ENCODE measurements at regions not wholly inside any gene's neighbourhood (a gene's known extent, or its start where the extent isn't known, plus 50 kb on each side); places are given as distances from the start of the nearest gene placed in this dataset.

GRCh38 chr12:39043424-39043822 lies 138.0 kb upstream of the CPNE8 start:
- no peaks in the 10 kb centered on the region for H3K4me1 Mint-ChIP-seq
- DNase-seq (ENCODE audit: low spot score in 2 of 2) (no peak), ATAC-seq (no peak)
- H3K36me3 Mint-ChIP-seq, result no peaks in the 10 kb centered on the region
- H3K27ac Mint-ChIP-seq, result no peak overlapping the region
- peaks cover 4% of the 10 kb centered on the region for H3K9me3 Mint-ChIP-seq
- no peak overlapping the region for H3K4me3 Mint-ChIP-seq

- DNase-seq (ENCODE audit: low spot score in 2 of 2) (no peak), ATAC-seq (no peak)
- Mint-ChIP-seq H3K9me3 (peaks cover 4% of the 10 kb centered on the region), H3K27ac (no peak overlapping the region), H3K36me3 (no peaks in the 10 kb centered on the region), H3K4me1 (no peaks in the 10 kb centered on the region), H3K4me3 (no peak overlapping the region)
Measured at GRCh38 chr12:39040275-39040674, 134.9 kb upstream of the CPNE8 start.

DNA sequence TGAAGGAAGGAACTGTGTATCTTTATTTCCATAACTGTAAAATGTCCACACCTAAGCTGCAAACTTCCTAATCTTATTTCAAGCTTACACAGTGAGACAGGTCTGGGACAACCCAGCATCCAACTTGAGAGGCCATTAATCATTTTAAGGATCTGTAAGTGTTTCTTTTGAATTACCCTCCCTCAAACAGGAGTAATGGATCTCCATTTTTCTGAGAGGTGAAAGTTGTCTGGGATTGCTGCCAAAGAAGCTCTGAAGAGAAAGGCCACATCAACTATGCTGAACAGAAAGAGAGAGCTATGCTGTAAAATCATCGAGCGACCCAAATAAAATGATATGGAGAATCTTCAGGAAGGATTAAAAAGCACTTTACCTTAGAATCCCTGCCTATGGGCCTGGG lies 131.7 kb upstream of the CPNE8 start:
- DNase-seq (ENCODE audit: low spot score in 2 of 2), result no peak
- no peaks in the 10 kb centered on the region for H3K4me1 Mint-ChIP-seq
- H3K4me3 Mint-ChIP-seq, result no peak overlapping the region
- no peaks in the 10 kb centered on the region for H3K36me3 Mint-ChIP-seq
- H3K27ac Mint-ChIP-seq, result no peak overlapping the region
- ATAC-seq, result no peak
- no peaks in the 10 kb centered on the region for H3K9me3 Mint-ChIP-seq

DNA sequence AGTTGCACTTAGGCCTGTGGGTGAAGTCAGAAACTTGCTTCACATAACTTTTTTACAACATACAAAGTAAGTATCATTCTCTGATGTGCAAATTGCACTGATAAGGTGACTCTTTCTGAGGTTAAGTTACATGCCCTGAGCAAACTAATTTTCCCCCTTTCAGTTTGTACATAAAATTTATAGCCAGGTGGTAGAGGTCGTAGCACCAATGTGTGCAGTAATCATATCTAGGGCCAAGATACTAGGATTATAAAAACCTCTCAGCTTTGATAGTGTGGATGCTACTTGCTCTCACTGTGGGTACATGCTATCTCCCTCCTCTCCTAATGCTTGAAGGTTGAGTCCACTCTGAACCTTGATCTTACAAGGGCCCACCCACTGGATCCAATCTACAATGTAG lies 130.7 kb upstream of the CPNE8 start:
- Mint-ChIP-seq H3K27ac (no peak overlapping the region), H3K4me1 (no peaks in the 10 kb centered on the region), H3K36me3 (no peaks in the 10 kb centered on the region), H3K4me3 (no peak overlapping the region), H3K9me3 (no peaks in the 10 kb centered on the region)
- ATAC-seq (no peak), DNase-seq (ENCODE audit: low spot score in 2 of 2) (no peak)

DNA sequence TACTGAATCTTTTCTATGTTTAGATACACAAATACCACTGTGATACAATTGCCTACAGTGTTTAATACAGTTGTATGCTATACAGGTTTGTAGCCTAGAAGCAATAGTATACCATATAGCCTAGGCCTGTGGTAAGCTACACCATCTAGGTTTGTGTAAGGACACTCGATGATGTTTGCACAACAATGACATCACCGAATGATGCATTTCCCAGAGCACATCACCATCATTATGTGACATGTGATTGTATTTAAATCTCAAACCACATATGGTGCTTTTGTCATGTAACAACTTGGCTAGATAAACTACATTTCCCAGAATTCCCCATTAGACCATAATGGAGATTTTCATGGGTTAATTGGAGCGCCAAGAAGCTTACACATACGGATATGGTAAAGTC lies 128.4 kb upstream of the CPNE8 start:
- no peak for ATAC-seq
- H3K4me1 Mint-ChIP-seq, result no peaks in the 10 kb centered on the region
- no peak overlapping the region for H3K4me3 Mint-ChIP-seq
- H3K9me3 Mint-ChIP-seq, result no peaks in the 10 kb centered on the region
- H3K36me3 Mint-ChIP-seq, result no peaks in the 10 kb centered on the region
- H3K27ac Mint-ChIP-seq, result no peak overlapping the region
- no peak for DNase-seq (ENCODE audit: low spot score in 2 of 2)

DNA sequence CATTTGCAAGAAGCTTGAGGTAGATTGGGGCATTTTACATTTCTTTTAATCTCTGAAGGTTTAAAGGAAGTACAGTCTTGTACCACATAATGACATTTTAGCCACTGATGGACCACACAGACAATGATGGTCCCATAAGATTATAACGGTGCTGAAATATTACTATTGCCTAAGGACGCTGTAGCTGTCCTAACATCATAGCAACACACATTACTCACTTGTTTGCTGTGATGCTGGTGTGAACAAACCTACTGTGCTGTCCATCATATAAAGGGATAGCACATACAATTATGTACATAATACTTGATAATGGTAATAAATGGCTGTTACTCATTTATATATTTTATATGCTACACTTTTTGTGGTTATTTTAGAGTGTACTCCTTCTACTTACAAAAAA lies 127.1 kb upstream of the CPNE8 start:
- Mint-ChIP-seq H3K4me3 (no peak overlapping the region), H3K4me1 (no peaks in the 10 kb centered on the region), H3K36me3 (no peaks in the 10 kb centered on the region), H3K9me3 (peaks cover 4% of the 10 kb centered on the region), H3K27ac (no peak overlapping the region)
- DNase-seq (ENCODE audit: low spot score in 2 of 2) (no peak), ATAC-seq (no peak)

DNA sequence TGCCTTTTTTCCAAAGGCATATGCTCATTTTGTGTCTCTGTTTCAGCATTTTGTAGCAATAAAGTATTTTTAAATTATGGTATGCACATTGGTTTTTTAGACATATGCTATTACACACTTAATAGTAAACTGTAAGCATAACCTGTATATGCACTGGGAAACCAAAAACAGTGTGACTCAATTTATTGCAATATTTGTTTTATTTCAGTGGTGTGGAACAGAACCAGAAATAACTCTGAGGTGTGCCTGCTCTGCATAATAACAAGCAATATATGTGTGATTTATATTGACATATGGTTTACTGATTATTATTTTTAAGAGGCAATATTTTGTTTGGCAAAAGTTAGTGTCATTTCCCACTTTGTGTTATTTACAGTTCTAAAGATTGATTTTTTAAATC lies 126.6 kb upstream of the CPNE8 start:
- Mint-ChIP-seq H3K36me3 (no peaks in the 10 kb centered on the region), H3K4me1 (no peaks in the 10 kb centered on the region), H3K27ac (no peak overlapping the region), H3K9me3 (peaks cover 4% of the 10 kb centered on the region), H3K4me3 (no peak overlapping the region)
- no peak for ATAC-seq
- DNase-seq (ENCODE audit: low spot score in 2 of 2), result no peak

DNA sequence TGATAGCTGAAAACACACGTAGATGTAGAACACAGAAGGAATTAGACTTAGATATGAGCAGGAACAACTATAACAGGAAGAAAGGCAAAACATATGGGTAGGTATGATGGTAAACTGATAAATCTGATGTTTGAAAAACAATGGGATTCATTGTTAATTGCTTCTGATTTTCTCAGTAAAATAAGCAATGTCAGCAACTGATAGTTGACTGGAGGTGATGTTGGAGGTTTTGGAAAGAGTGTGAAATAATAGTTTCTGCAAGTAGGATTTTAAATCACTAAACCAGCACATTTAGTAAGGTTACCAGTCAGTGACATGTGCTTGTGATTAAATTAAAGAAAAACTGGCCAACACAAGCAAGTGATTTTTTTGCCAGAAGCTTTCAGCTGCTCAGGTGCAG lies 123.0 kb upstream of the CPNE8 start:
- Mint-ChIP-seq H3K27ac (no peak overlapping the region), H3K4me3 (no peak overlapping the region), H3K9me3 (peaks cover 4% of the 10 kb centered on the region), H3K4me1 (no peaks in the 10 kb centered on the region), H3K36me3 (no peaks in the 10 kb centered on the region)
- no peak for ATAC-seq
- DNase-seq (ENCODE audit: low spot score in 2 of 2), result no peak

- Mint-ChIP-seq H3K4me3 (no peak overlapping the region), H3K27ac (no peak overlapping the region), H3K9me3 (peaks cover 9% of the 10 kb centered on the region), H3K4me1 (no peaks in the 10 kb centered on the region), H3K36me3 (no peaks in the 10 kb centered on the region)
- ATAC-seq (no peak), DNase-seq (ENCODE audit: low spot score in 2 of 2) (no peak)
Measured at GRCh38 chr12:39012870-39013269, 107.5 kb upstream of the CPNE8 start.

- H3K9me3 Mint-ChIP-seq, result peaks cover 9% of the 10 kb centered on the region
- no peak overlapping the region for H3K4me3 Mint-ChIP-seq
- no peak for DNase-seq (ENCODE audit: low spot score in 2 of 2)
- no peak for ATAC-seq
- H3K27ac Mint-ChIP-seq, result no peak overlapping the region
- H3K36me3 Mint-ChIP-seq, result no peaks in the 10 kb centered on the region
- no peaks in the 10 kb centered on the region for H3K4me1 Mint-ChIP-seq
Measured at GRCh38 chr12:39011166-39011565, 105.8 kb upstream of the CPNE8 start.

DNA sequence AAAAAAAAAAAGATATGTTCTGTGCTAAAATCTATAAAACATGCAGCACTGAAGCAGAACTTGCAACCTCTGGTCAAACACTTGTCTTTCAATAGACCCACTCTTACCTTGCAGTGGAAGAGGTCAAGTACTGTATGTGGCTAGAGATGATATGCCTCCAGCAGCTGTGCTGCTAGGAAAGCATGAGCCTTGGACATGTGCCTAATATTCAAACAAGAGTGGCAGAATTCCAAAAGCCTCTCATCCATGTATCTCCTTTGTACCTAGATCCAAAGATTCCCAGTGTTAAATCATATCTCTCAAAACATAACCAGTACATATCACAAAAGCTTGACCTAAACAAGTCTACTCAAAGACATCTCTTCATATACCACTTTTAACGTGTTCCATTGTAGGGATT lies 105.0 kb upstream of the CPNE8 start:
- ATAC-seq (no peak), DNase-seq (ENCODE audit: low spot score in 2 of 2) (no peak)
- peaks cover 11% of the 10 kb centered on the region for H3K9me3 Mint-ChIP-seq
- no peak overlapping the region for H3K4me3 Mint-ChIP-seq
- H3K36me3 Mint-ChIP-seq, result no peaks in the 10 kb centered on the region
- H3K4me1 Mint-ChIP-seq, result no peaks in the 10 kb centered on the region
- no peak overlapping the region for H3K27ac Mint-ChIP-seq

- ATAC-seq, result no peak
- no peak overlapping the region for H3K4me3 Mint-ChIP-seq
- H3K4me1 Mint-ChIP-seq, result no peaks in the 10 kb centered on the region
Measured at GRCh38 chr12:39007619-39008018, 102.2 kb upstream of the CPNE8 start.

GRCh38 chr12:39006286-39006685 lies 100.9 kb upstream of the CPNE8 start:
- no peak for ATAC-seq
- DNase-seq (ENCODE audit: low spot score in 2 of 2), result no peak
- Mint-ChIP-seq H3K4me1 (no peaks in the 10 kb centered on the region), H3K9me3 (peaks cover 2% of the 10 kb centered on the region), H3K4me3 (no peak overlapping the region), H3K36me3 (no peaks in the 10 kb centered on the region), H3K27ac (no peak overlapping the region)

More at GRCh38 chr12:39007619-39008018, 102.2 kb upstream of the CPNE8 start:
- Mint-ChIP-seq H3K36me3 (no peaks in the 10 kb centered on the region), H3K9me3 (peaks cover 4% of the 10 kb centered on the region), H3K27ac (no peak overlapping the region)
- DNase-seq (ENCODE audit: low spot score in 2 of 2), result no peak

- peaks cover 2% of the 10 kb centered on the region for H3K9me3 Mint-ChIP-seq
- DNase-seq (ENCODE audit: low spot score in 2 of 2), result no peak
- no peak overlapping the region for H3K27ac Mint-ChIP-seq
- no peak for ATAC-seq
- no peak overlapping the region for H3K4me3 Mint-ChIP-seq
- no peaks in the 10 kb centered on the region for H3K36me3 Mint-ChIP-seq
- no peaks in the 10 kb centered on the region for H3K4me1 Mint-ChIP-seq
Measured at GRCh38 chr12:39005671-39006070, 100.3 kb upstream of the CPNE8 start.

GRCh38 chr12:39003541-39004155 lies 98.3 kb upstream of the CPNE8 start:
- DNase-seq (ENCODE audit: low spot score in 2 of 2) (no peak), ATAC-seq (no peak)
- H3K9me3 Mint-ChIP-seq, result peaks cover 2% of the 10 kb centered on the region
- no peaks in the 10 kb centered on the region for H3K4me1 Mint-ChIP-seq
- no peak overlapping the region for H3K4me3 Mint-ChIP-seq
- H3K36me3 Mint-ChIP-seq, result no peaks in the 10 kb centered on the region
- H3K27ac Mint-ChIP-seq, result no peak overlapping the region

DNA sequence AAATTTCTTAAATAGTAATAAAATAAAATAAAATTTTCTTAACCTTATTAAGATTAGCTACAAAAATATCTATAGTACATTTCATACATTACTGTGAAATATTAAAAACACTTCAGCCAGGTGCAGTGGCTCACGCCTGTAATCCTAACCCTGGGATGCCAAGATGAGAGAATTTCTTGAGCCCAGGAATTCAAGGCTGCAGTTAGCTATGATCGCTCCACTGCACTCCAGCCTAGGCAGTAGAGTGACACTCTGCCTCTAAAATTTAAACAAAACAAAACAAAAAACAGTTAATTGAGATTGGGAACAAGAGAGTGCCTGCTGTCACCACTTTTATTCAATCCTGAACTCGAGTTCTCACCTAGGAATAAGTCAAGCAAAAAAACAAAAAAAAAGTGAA lies 95.0 kb upstream of the CPNE8 start:
- H3K4me3 Mint-ChIP-seq, result no peak overlapping the region
- DNase-seq (ENCODE audit: low spot score in 2 of 2) (no peak), ATAC-seq (no peak)
- H3K36me3 Mint-ChIP-seq, result no peaks in the 10 kb centered on the region
- H3K9me3 Mint-ChIP-seq, result peaks cover 4% of the 10 kb centered on the region
- H3K27ac Mint-ChIP-seq, result no peak overlapping the region
- H3K4me1 Mint-ChIP-seq, result no peaks in the 10 kb centered on the region

DNA sequence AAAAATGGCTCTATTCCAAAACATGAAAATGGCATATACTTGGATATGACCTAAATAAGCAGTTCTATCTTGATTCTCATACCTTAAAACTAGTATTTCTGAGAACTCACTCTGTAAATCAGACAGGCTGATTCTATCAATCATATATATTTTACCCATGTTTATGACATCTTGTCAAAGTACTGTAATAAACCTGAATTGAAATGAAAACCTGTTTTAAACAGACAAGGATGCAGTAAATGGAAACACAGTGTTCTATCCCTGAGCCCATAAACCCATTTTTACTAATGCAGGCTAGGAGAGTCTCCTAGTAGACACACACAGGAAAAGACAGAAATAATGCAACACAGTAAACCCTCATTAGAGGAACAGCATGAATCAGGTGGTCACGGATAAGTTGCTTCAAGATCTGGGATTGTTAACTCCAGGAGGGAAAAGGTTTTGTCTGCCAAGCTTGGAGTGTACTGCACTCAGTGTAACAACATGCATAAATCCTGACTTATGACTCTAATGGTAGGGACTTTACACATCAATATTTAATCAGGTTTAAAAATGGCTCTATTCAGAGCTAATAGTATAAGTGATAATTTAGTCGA lies 93.6 kb upstream of the CPNE8 start:
- DNase-seq (ENCODE audit: low spot score in 2 of 2) (no peak), ATAC-seq (no peak)
- H3K36me3 Mint-ChIP-seq, result no peaks in the 10 kb centered on the region
- peaks cover 3% of the 10 kb centered on the region for H3K9me3 Mint-ChIP-seq
- H3K4me1 Mint-ChIP-seq, result no peaks in the 10 kb centered on the region
- H3K4me3 Mint-ChIP-seq, result no peak overlapping the region
- H3K27ac Mint-ChIP-seq, result no peak overlapping the region

Measured in stimulated activated effector memory CD8-positive, alpha-beta T cell treated with anti-CD3 and anti-CD28 coated beads, Interleukin-12 subunit alpha, Interleukin-12 subunit beta, amount 100 ng/mL, for 72 hours (primary cell).